PFSK-1 (cell line): ENCODE measurements at regions not wholly inside any gene's neighbourhood (a gene's known extent, or its start where the extent isn't known, plus 50 kb on each side); places are given as distances from the start of the nearest gene placed in this dataset.

Experiments used
- REST ChIP-seq, 2 experiments: IDR thresholded peaks; 2 replicates each; pipeline versions ENCODE4 v1.6.1 to v1.8.0; 2011 to 2012; ENCODE audit warnings: low read depth in 2 of 2, low read length in 2 of 2, control low read depth in 1 of 2, inconsistent platforms in 1 of 2, mild to moderate bottlenecking in 1 of 2, moderate library complexity in 1 of 2; ENCODE audit not compliant: insufficient read depth in 1 of 2
- TAF1 ChIP-seq: IDR thresholded peaks from 2 replicates; pipeline ENCODE4 v1.6.1; 2012; ENCODE audit warnings: low read length, control low read depth, borderline replicate concordance; ENCODE audit not compliant: insufficient read depth

- no peak for TF ChIP-seq REST (IDR thresholded peaks at IDR 0.05; ENCODE audit: insufficient read depth in 1 of 2, low read depth in 2 of 2, low read length in 2 of 2)
- TF ChIP-seq TAF1 = no peak
Observed at GRCh38 chr10:4352414-4352961, 473.5 kb upstream of the AKR1E2 start.
